ENCODE measurements at regions not wholly inside any gene's neighbourhood (a gene's known extent, or its start where the extent isn't known, plus 50 kb on each side); places are given as distances from the start of the nearest gene placed in this dataset.

- Histone ChIP-seq H3K4me1 (ENCODE audit: control insufficient read depth in 1 of 2, insufficient read depth in 2 of 2, low read length in 2 of 2) (no peaks in the 10 kb centered on the region), H3K4me3 (ENCODE audit: low read depth in 1 of 2, low read length in 2 of 2) (no peak overlapping the region), H3K27ac (ENCODE audit: low read depth, low read length) (no peak overlapping the region), H3K27me3 (ENCODE audit: control insufficient read depth in 1 of 2, insufficient read depth in 2 of 2, low read length in 2 of 2) (no peaks in the 10 kb centered on the region), H3K9ac (ENCODE audit: low read depth in 1 of 2, low read length in 2 of 2) (no peak overlapping the region), H3K9me3 (ENCODE audit: control insufficient read depth in 1 of 2, low read length in 2 of 2) (no peaks in the 10 kb centered on the region), H3K36me3 (ENCODE audit: control insufficient read depth in 1 of 2, insufficient read depth in 2 of 2, low read length in 2 of 2) (no peaks in the 10 kb centered on the region)
These were observed 296.1 kb upstream of the UMPS start for GRCh38 chr3:124434176-124434575.

GRCh38 chr3:124435467-124435866 lies 294.8 kb upstream of the UMPS start:
- Histone ChIP-seq H3K4me3 (ENCODE audit: low read depth in 1 of 2, low read length in 2 of 2) (no peak overlapping the region), H3K36me3 (ENCODE audit: control insufficient read depth in 1 of 2, insufficient read depth in 2 of 2, low read length in 2 of 2) (no peaks in the 10 kb centered on the region), H3K9ac (ENCODE audit: low read depth in 1 of 2, low read length in 2 of 2) (no peak overlapping the region), H3K27ac (ENCODE audit: low read depth, low read length) (no peak overlapping the region), H3K4me1 (ENCODE audit: control insufficient read depth in 1 of 2, insufficient read depth in 2 of 2, low read length in 2 of 2) (no peaks in the 10 kb centered on the region), H3K9me3 (ENCODE audit: control insufficient read depth in 1 of 2, low read length in 2 of 2) (no peaks in the 10 kb centered on the region), H3K27me3 (ENCODE audit: control insufficient read depth in 1 of 2, insufficient read depth in 2 of 2, low read length in 2 of 2) (no peaks in the 10 kb centered on the region)

- H3K9me3 ChIP-seq (ENCODE audit: control insufficient read depth in 1 of 2, low read length in 2 of 2) = no peaks in the 10 kb centered on the region
- peaks cover 0 to 8% of the 10 kb centered on the region in 2 donors for H3K4me1 ChIP-seq (ENCODE audit: control insufficient read depth in 1 of 2, insufficient read depth in 2 of 2, low read length in 2 of 2)
- no peaks in the 10 kb centered on the region for H3K27me3 ChIP-seq (ENCODE audit: control insufficient read depth in 1 of 2, insufficient read depth in 2 of 2, low read length in 2 of 2)
- H3K4me3 ChIP-seq (ENCODE audit: low read depth in 1 of 2, low read length in 2 of 2) = no peak overlapping the region
- no peaks in the 10 kb centered on the region for H3K36me3 ChIP-seq (ENCODE audit: control insufficient read depth in 1 of 2, insufficient read depth in 2 of 2, low read length in 2 of 2)
- H3K27ac ChIP-seq (ENCODE audit: low read depth, low read length) = no peak overlapping the region
- no peak overlapping the region for H3K9ac ChIP-seq (ENCODE audit: low read depth in 1 of 2, low read length in 2 of 2)
These were observed 291.4 kb upstream of the UMPS start for GRCh38 chr3:124438813-124439212.

GRCh38 chr3:124439603-124440002 lies 290.6 kb upstream of the UMPS start:
- Histone ChIP-seq H3K27ac (ENCODE audit: low read depth, low read length) (no peak overlapping the region), H3K4me1 (ENCODE audit: control insufficient read depth in 1 of 2, insufficient read depth in 2 of 2, low read length in 2 of 2) (peaks cover 4 to 9% of the 10 kb centered on the region in 2 donors), H3K9ac (ENCODE audit: low read depth in 1 of 2, low read length in 2 of 2) (no peak overlapping the region), H3K9me3 (ENCODE audit: control insufficient read depth in 1 of 2, low read length in 2 of 2) (no peaks in the 10 kb centered on the region), H3K36me3 (ENCODE audit: control insufficient read depth in 1 of 2, insufficient read depth in 2 of 2, low read length in 2 of 2) (no peaks in the 10 kb centered on the region), H3K4me3 (ENCODE audit: low read depth in 1 of 2, low read length in 2 of 2) (no peak overlapping the region), H3K27me3 (ENCODE audit: control insufficient read depth in 1 of 2, insufficient read depth in 2 of 2, low read length in 2 of 2) (no peaks in the 10 kb centered on the region)

- peaks cover 5 to 9% of the 10 kb centered on the region in 2 donors for H3K4me1 ChIP-seq (ENCODE audit: control insufficient read depth in 1 of 2, insufficient read depth in 2 of 2, low read length in 2 of 2)
- no peak overlapping the region for H3K9ac ChIP-seq (ENCODE audit: low read depth in 1 of 2, low read length in 2 of 2)
- no peaks in the 10 kb centered on the region for H3K36me3 ChIP-seq (ENCODE audit: control insufficient read depth in 1 of 2, insufficient read depth in 2 of 2, low read length in 2 of 2)
- H3K27me3 ChIP-seq (ENCODE audit: control insufficient read depth in 1 of 2, insufficient read depth in 2 of 2, low read length in 2 of 2) = no peaks in the 10 kb centered on the region
- H3K4me3 ChIP-seq (ENCODE audit: low read depth in 1 of 2, low read length in 2 of 2) = no peak overlapping the region
- H3K27ac ChIP-seq (ENCODE audit: low read depth, low read length) = no peak overlapping the region
- H3K9me3 ChIP-seq (ENCODE audit: control insufficient read depth in 1 of 2, low read length in 2 of 2) = no peaks in the 10 kb centered on the region
These were observed 288.5 kb upstream of the UMPS start for GRCh38 chr3:124441766-124442165.

- H3K27me3 ChIP-seq (ENCODE audit: control insufficient read depth in 1 of 2, insufficient read depth in 2 of 2, low read length in 2 of 2) = no peaks in the 10 kb centered on the region
- no peak overlapping the region for H3K27ac ChIP-seq (ENCODE audit: low read depth, low read length)
- no peaks in the 10 kb centered on the region for H3K36me3 ChIP-seq (ENCODE audit: control insufficient read depth in 1 of 2, insufficient read depth in 2 of 2, low read length in 2 of 2)
- H3K4me1 ChIP-seq (ENCODE audit: control insufficient read depth in 1 of 2, insufficient read depth in 2 of 2, low read length in 2 of 2) = peaks cover 5 to 9% of the 10 kb centered on the region in 2 donors
- no peak overlapping the region for H3K9ac ChIP-seq (ENCODE audit: low read depth in 1 of 2, low read length in 2 of 2)
- H3K9me3 ChIP-seq (ENCODE audit: control insufficient read depth in 1 of 2, low read length in 2 of 2) = no peaks in the 10 kb centered on the region
- H3K4me3 ChIP-seq (ENCODE audit: low read depth in 1 of 2, low read length in 2 of 2) = no peak overlapping the region
These were observed 287.8 kb upstream of the UMPS start for GRCh38 chr3:124442463-124442862.

GRCh38 chr3:124443446-124443845 lies 286.8 kb upstream of the UMPS start:
- Histone ChIP-seq H3K27me3 (ENCODE audit: control insufficient read depth in 1 of 2, insufficient read depth in 2 of 2, low read length in 2 of 2) (no peaks in the 10 kb centered on the region), H3K4me1 (ENCODE audit: control insufficient read depth in 1 of 2, insufficient read depth in 2 of 2, low read length in 2 of 2) (peaks cover 5 to 9% of the 10 kb centered on the region in 2 donors), H3K9ac (ENCODE audit: low read depth in 1 of 2, low read length in 2 of 2) (no peak overlapping the region), H3K4me3 (ENCODE audit: low read depth in 1 of 2, low read length in 2 of 2) (no peak overlapping the region), H3K9me3 (ENCODE audit: control insufficient read depth in 1 of 2, low read length in 2 of 2) (no peaks in the 10 kb centered on the region), H3K36me3 (ENCODE audit: control insufficient read depth in 1 of 2, insufficient read depth in 2 of 2, low read length in 2 of 2) (no peaks in the 10 kb centered on the region), H3K27ac (ENCODE audit: low read depth, low read length) (no peak overlapping the region)

GRCh38 chr3:124444075-124444474 lies 286.2 kb upstream of the UMPS start:
- Histone ChIP-seq H3K9ac (ENCODE audit: low read depth in 1 of 2, low read length in 2 of 2) (no peak overlapping the region), H3K4me1 (ENCODE audit: control insufficient read depth in 1 of 2, insufficient read depth in 2 of 2, low read length in 2 of 2) (peaks cover 8 to 9% of the 10 kb centered on the region in 2 donors), H3K4me3 (ENCODE audit: low read depth in 1 of 2, low read length in 2 of 2) (no peak overlapping the region), H3K27me3 (ENCODE audit: control insufficient read depth in 1 of 2, insufficient read depth in 2 of 2, low read length in 2 of 2) (no peaks in the 10 kb centered on the region), H3K9me3 (ENCODE audit: control insufficient read depth in 1 of 2, low read length in 2 of 2) (no peaks in the 10 kb centered on the region), H3K27ac (ENCODE audit: low read depth, low read length) (no peak overlapping the region), H3K36me3 (ENCODE audit: control insufficient read depth in 1 of 2, insufficient read depth in 2 of 2, low read length in 2 of 2) (no peaks in the 10 kb centered on the region)

GRCh38 chr3:124444896-124445295 lies 285.4 kb upstream of the UMPS start:
- peaks cover 8 to 14% of the 10 kb centered on the region in 2 donors for H3K4me1 ChIP-seq (ENCODE audit: control insufficient read depth in 1 of 2, insufficient read depth in 2 of 2, low read length in 2 of 2)
- no peak overlapping the region for H3K27ac ChIP-seq (ENCODE audit: low read depth, low read length)

GRCh38 chr3:124447845-124448244 lies 282.4 kb upstream of the UMPS start:
- no peak overlapping the region for H3K27ac ChIP-seq (ENCODE audit: low read depth, low read length)

More at GRCh38 chr3:124444896-124445295, 285.4 kb upstream of the UMPS start:
- Histone ChIP-seq H3K9me3 (ENCODE audit: control insufficient read depth in 1 of 2, low read length in 2 of 2) (no peaks in the 10 kb centered on the region), H3K4me3 (ENCODE audit: low read depth in 1 of 2, low read length in 2 of 2) (no peak overlapping the region), H3K27me3 (ENCODE audit: control insufficient read depth in 1 of 2, insufficient read depth in 2 of 2, low read length in 2 of 2) (no peaks in the 10 kb centered on the region), H3K9ac (ENCODE audit: low read depth in 1 of 2, low read length in 2 of 2) (no peak overlapping the region), H3K36me3 (ENCODE audit: control insufficient read depth in 1 of 2, insufficient read depth in 2 of 2, low read length in 2 of 2) (no peaks in the 10 kb centered on the region)

GRCh38 chr3:124448954-124449353 lies 281.3 kb upstream of the UMPS start:
- Histone ChIP-seq H3K36me3 (ENCODE audit: control insufficient read depth in 1 of 2, insufficient read depth in 2 of 2, low read length in 2 of 2) (no peaks in the 10 kb centered on the region), H3K9ac (ENCODE audit: low read depth in 1 of 2, low read length in 2 of 2) (no peak overlapping the region), H3K4me1 (ENCODE audit: control insufficient read depth in 1 of 2, insufficient read depth in 2 of 2, low read length in 2 of 2) (peaks cover 8 to 9% of the 10 kb centered on the region in 2 donors), H3K27me3 (ENCODE audit: control insufficient read depth in 1 of 2, insufficient read depth in 2 of 2, low read length in 2 of 2) (no peaks in the 10 kb centered on the region), H3K9me3 (ENCODE audit: control insufficient read depth in 1 of 2, low read length in 2 of 2) (no peaks in the 10 kb centered on the region), H3K4me3 (ENCODE audit: low read depth in 1 of 2, low read length in 2 of 2) (no peak overlapping the region), H3K27ac (ENCODE audit: low read depth, low read length) (no peak overlapping the region)

More at GRCh38 chr3:124447845-124448244, 282.4 kb upstream of the UMPS start:
- Histone ChIP-seq H3K9ac (ENCODE audit: low read depth in 1 of 2, low read length in 2 of 2) (no peak overlapping the region), H3K27me3 (ENCODE audit: control insufficient read depth in 1 of 2, insufficient read depth in 2 of 2, low read length in 2 of 2) (no peaks in the 10 kb centered on the region), H3K4me3 (ENCODE audit: low read depth in 1 of 2, low read length in 2 of 2) (no peak overlapping the region), H3K4me1 (ENCODE audit: control insufficient read depth in 1 of 2, insufficient read depth in 2 of 2, low read length in 2 of 2) (peaks cover 8 to 18% of the 10 kb centered on the region in 2 donors), H3K36me3 (ENCODE audit: control insufficient read depth in 1 of 2, insufficient read depth in 2 of 2, low read length in 2 of 2) (no peaks in the 10 kb centered on the region), H3K9me3 (ENCODE audit: control insufficient read depth in 1 of 2, low read length in 2 of 2) (no peaks in the 10 kb centered on the region)

Data from duodenal mucosa (tissue), 2 donors.